H1 (cell line): ENCODE measurements at regions not wholly inside any gene's neighbourhood (a gene's known extent, or its start where the extent isn't known, plus 50 kb on each side); places are given as distances from the start of the nearest gene placed in this dataset.

Experiments used
- CTCF ChIA-PET: fragments of 300-600 bp; sonication (Branson Sonifier 250); formaldehyde crosslinking; loops from one replicate; lab custom pipeline; 2021; ENCODE audit not compliant: partially characterized antibody; lab: Charles Lee
- POLR2A ChIA-PET: fragments of 300-600 bp; sonication (Branson Sonifier 250); formaldehyde crosslinking; loops from one replicate; lab custom pipeline; 2021; ENCODE audit warnings: inconsistent platforms; ENCODE audit not compliant: partially characterized antibody; lab: Charles Lee
- DNase-seq, 2 experiments: peaks; one replicate each; pipeline versions ENCODE4 v3.0.0 to v3.0.0-alpha.2; 2010 to 2022; ENCODE audit warnings: low spot score in 2 of 2, low read depth in 1 of 2, mixed read lengths in 1 of 2
- FAIRE-seq: peaks from 2 replicates; lab custom pipeline; 2011; peaks lifted over from hg19 to GRCh38; lab: Jason Lieb, UNC
- H2AFZ ChIP-seq: 2 replicates; pipeline ENCODE4 v1.8.1; 2012; ENCODE audit warnings: low read length, inconsistent platforms
- H2AK5ac ChIP-seq: 2 replicates; pipeline ENCODE4 v1.6.1; 2013; ENCODE audit warnings: low read depth, low read length
- H2BK120ac ChIP-seq: replicated peaks from 2 replicates; pipeline ENCODE3; 2013; ENCODE audit warnings: low read depth, low read length, inconsistent platforms
- H2BK12ac ChIP-seq: 2 replicates; pipeline ENCODE4 v1.6.1; 2013; ENCODE audit warnings: low read depth, low read length
- H2BK15ac ChIP-seq: 2 replicates; pipeline ENCODE4 v1.6.1; 2013; ENCODE audit warnings: low read length
- H2BK20ac ChIP-seq: 2 replicates; pipeline ENCODE4 v1.6.1; 2013; ENCODE audit warnings: low read length
- H2BK5ac ChIP-seq: 2 replicates; pipeline ENCODE4 v1.6.1; 2013; ENCODE audit warnings: low read depth, low read length
- H3K14ac ChIP-seq: 2 replicates; pipeline ENCODE4 v1.6.1; 2013; ENCODE audit warnings: inconsistent platforms; ENCODE audit not compliant: insufficient read length
- H3K18ac ChIP-seq: 2 replicates; pipeline ENCODE4 v1.6.1; 2013; ENCODE audit warnings: low read length; ENCODE audit errors: extremely low read depth
- H3K23ac ChIP-seq: 2 replicates; pipeline ENCODE4 v1.6.1; 2013; ENCODE audit warnings: inconsistent platforms; ENCODE audit not compliant: insufficient read length
- H3K23me2 ChIP-seq: 2 replicates; pipeline ENCODE4 v1.6.1; 2013; ENCODE audit warnings: low read depth, low read length
- H3K27ac ChIP-seq: 2 replicates; pipeline ENCODE4 v1.6.1; 2011; ENCODE audit warnings: low read depth, low read length, inconsistent platforms
- H3K27me3 ChIP-seq, 4 experiments: replicated peaks in 1 of 4; 1 replicate in 1 of 4; 2 replicates in 3 of 4; pipeline versions ENCODE4 v1.6.1 to v1.8.1; 2011 to 2013; ENCODE audit warnings: low read length in 3 of 4, mild to moderate bottlenecking in 3 of 4, inconsistent platforms in 2 of 4, mixed read lengths in 2 of 4, moderate library complexity in 1 of 4; ENCODE audit not compliant: control insufficient read depth in 3 of 4, insufficient read depth in 3 of 4; ENCODE audit errors: extremely low read depth in 1 of 4
- H3K36me3 ChIP-seq, 4 experiments: 2 replicates each; pipeline versions ENCODE4 v1.6.1 to v1.8.1; 2011 to 2013; ENCODE audit warnings: mild to moderate bottlenecking in 4 of 4, low read length in 3 of 4, moderate library complexity in 2 of 4, control low read depth in 1 of 4, inconsistent platforms in 1 of 4; ENCODE audit not compliant: insufficient read depth in 4 of 4, control insufficient read depth in 2 of 4
- H3K4ac ChIP-seq: replicated peaks from 2 replicates; pipeline ENCODE3; 2013; ENCODE audit warnings: low read length, low read depth, mixed read lengths, inconsistent platforms; ENCODE audit not compliant: insufficient read length
- H3K4me1 ChIP-seq, 4 experiments: replicated peaks in 1 of 4; 1 replicate in 1 of 4; 2 replicates in 3 of 4; pipeline versions ENCODE4 v1.6.1 to v1.8.1; 2011 to 2013; ENCODE audit warnings: low read length in 3 of 4, inconsistent platforms in 2 of 4, mixed read lengths in 1 of 4; ENCODE audit not compliant: insufficient read depth in 4 of 4, control insufficient read depth in 3 of 4
- H3K4me2 ChIP-seq, 2 experiments: 2 replicates each; pipeline versions ENCODE4 v1.6.1 to v1.8.1; 2011 to 2013; ENCODE audit warnings: low read depth in 2 of 2, low read length in 2 of 2, control low read depth in 1 of 2, inconsistent platforms in 1 of 2, mild to moderate bottlenecking in 1 of 2; ENCODE audit not compliant: insufficient read depth in 1 of 2
- H3K4me3 ChIP-seq, 4 experiments: fragments of 200-600, 300-600 bp in 1 of 4; sonication (generic), shearing (Covaris generic), sonication (Bioruptor Twin) in 1 of 4; 2 replicates each; pipeline versions ENCODE4 v1.5.1 to v1.8.1; 2011 to 2016; ENCODE audit warnings: low read length in 4 of 4, low read depth in 3 of 4, control low read depth in 2 of 4, inconsistent platforms in 2 of 4, mild to moderate bottlenecking in 2 of 4, mixed read lengths in 1 of 4, moderate library complexity in 1 of 4; ENCODE audit not compliant: insufficient read depth in 2 of 4; ENCODE audit errors: extremely low read depth in 1 of 4
- H3K56ac ChIP-seq: replicated peaks from 2 replicates; pipeline ENCODE3; 2013; ENCODE audit warnings: low read depth, mild to moderate bottlenecking, mixed read lengths, low read length, inconsistent platforms; ENCODE audit not compliant: insufficient read length
- H3K79me1 ChIP-seq: 2 replicates; pipeline ENCODE4 v1.6.1; 2013; ENCODE audit warnings: low read depth, low read length, control low read depth
- H3K79me2 ChIP-seq, 2 experiments: 2 replicates each; pipeline versions ENCODE4 v1.6.1 to v1.8.1; 2012 to 2013; ENCODE audit warnings: low read length in 2 of 2, mild to moderate bottlenecking in 2 of 2, inconsistent platforms in 1 of 2; ENCODE audit not compliant: insufficient read depth in 2 of 2, control insufficient read depth in 1 of 2
- H3K9ac ChIP-seq, 4 experiments: replicated peaks in 1 of 4; 1 replicate in 1 of 4; 2 replicates in 3 of 4; pipeline versions ENCODE4 v1.6.1 to v1.8.1; 2011 to 2013; ENCODE audit warnings: low read depth in 3 of 4, low read length in 3 of 4, control low read depth in 2 of 4, mild to moderate bottlenecking in 2 of 4, moderate library complexity in 2 of 4, inconsistent platforms in 1 of 4; ENCODE audit errors: extremely low read depth in 1 of 4
- H3K9me3 ChIP-seq, 2 experiments: 2 replicates each; pipeline versions ENCODE4 v1.6.1 to v1.8.1; 2012 to 2013; ENCODE audit warnings: mild to moderate bottlenecking in 2 of 2, moderate library complexity in 2 of 2, control low read depth in 1 of 2, inconsistent platforms in 1 of 2, low read depth in 1 of 2, low read length in 1 of 2, mixed read lengths in 1 of 2; ENCODE audit not compliant: insufficient read depth in 2 of 2
- H4K20me1 ChIP-seq, 2 experiments: replicated peaks in 1 of 2; 2 replicates each; pipeline versions ENCODE3 to v1.8.1; 2011 to 2013; ENCODE audit warnings: inconsistent platforms in 2 of 2, low read length in 2 of 2, mild to moderate bottlenecking in 1 of 2; ENCODE audit not compliant: insufficient read depth in 2 of 2, control insufficient read depth in 1 of 2
- H4K5ac ChIP-seq: 2 replicates; pipeline ENCODE4 v1.6.1; 2013; ENCODE audit warnings: low read length, low read depth, mixed read lengths, inconsistent platforms; ENCODE audit not compliant: insufficient read length
- H4K8ac ChIP-seq: 2 replicates; pipeline ENCODE4 v1.8.0; 2013; ENCODE audit warnings: mild to moderate bottlenecking, moderate library complexity, low read length, inconsistent platforms; ENCODE audit not compliant: insufficient read depth; ENCODE audit errors: extremely low read depth
- H4K91ac ChIP-seq: replicated peaks from 2 replicates; pipeline ENCODE3; 2013; ENCODE audit warnings: low read length, mixed read lengths, inconsistent platforms; ENCODE audit not compliant: insufficient read length
- EP300 ChIP-seq, 2 experiments: IDR thresholded peaks; 1 replicate in 1 of 2; 2 replicates in 1 of 2; pipeline ENCODE4 v1.6.1; 2011 to 2012; ENCODE audit warnings: low read depth in 2 of 2, low read length in 2 of 2, mild to moderate bottlenecking in 2 of 2, borderline replicate concordance in 1 of 2, inconsistent platforms in 1 of 2, moderate library complexity in 1 of 2
- GTF2F1 ChIP-seq: IDR thresholded peaks from 2 replicates; pipeline ENCODE4 v1.6.1; 2012; ENCODE audit warnings: low read depth, low read length, improper control_type of control experiment, borderline replicate concordance
- HDAC2 ChIP-seq, 2 experiments: fragments of 300-600 bp in 1 of 2; sonication (generic) in 1 of 2; IDR thresholded peaks; 2 replicates each; pipeline ENCODE4 v1.6.1; 2011 to 2012; ENCODE audit warnings: low read depth in 2 of 2, low read length in 2 of 2, mild to moderate bottlenecking in 2 of 2, moderate library complexity in 2 of 2, borderline replicate concordance in 1 of 2, inconsistent platforms in 1 of 2
- POLR2A ChIP-seq, 2 experiments: IDR thresholded peaks; 1 replicate in 1 of 2; 2 replicates in 1 of 2; pipeline ENCODE4 v1.6.1; 2011; ENCODE audit warnings: low read depth in 2 of 2, low read length in 2 of 2, mild to moderate bottlenecking in 2 of 2; ENCODE audit errors: control extremely low read depth in 1 of 2
- WGBS, 2 experiments: shearing (Covaris generic) in 1 of 2; methylation state at CpG; one replicate each; pipeline versions ENCODE4 v1.1.6 to v1.1.7; 2013 to 2015; ENCODE audit warnings: low lambda C conversion rate in 2 of 2, mixed read lengths in 2 of 2, inconsistent platforms in 1 of 2, low coverage in 1 of 2, missing lambda C conversion rate in 1 of 2; ENCODE audit not compliant: insufficient replicate concordance in 2 of 2, insufficient coverage in 1 of 2, insufficient read length in 1 of 2; ENCODE audit errors: extremely low coverage in 1 of 2, missing lambda C conversion rate in 1 of 2; 5-methylcytosine and 5-hydroxymethylcytosine counted together
- TF ChIP-seq, protein P1 (sequence below): IDR thresholded peaks from 2 replicates; pipeline ENCODE4 v1.6.1; 2012; ENCODE audit warnings: inconsistent platforms

DNA sequence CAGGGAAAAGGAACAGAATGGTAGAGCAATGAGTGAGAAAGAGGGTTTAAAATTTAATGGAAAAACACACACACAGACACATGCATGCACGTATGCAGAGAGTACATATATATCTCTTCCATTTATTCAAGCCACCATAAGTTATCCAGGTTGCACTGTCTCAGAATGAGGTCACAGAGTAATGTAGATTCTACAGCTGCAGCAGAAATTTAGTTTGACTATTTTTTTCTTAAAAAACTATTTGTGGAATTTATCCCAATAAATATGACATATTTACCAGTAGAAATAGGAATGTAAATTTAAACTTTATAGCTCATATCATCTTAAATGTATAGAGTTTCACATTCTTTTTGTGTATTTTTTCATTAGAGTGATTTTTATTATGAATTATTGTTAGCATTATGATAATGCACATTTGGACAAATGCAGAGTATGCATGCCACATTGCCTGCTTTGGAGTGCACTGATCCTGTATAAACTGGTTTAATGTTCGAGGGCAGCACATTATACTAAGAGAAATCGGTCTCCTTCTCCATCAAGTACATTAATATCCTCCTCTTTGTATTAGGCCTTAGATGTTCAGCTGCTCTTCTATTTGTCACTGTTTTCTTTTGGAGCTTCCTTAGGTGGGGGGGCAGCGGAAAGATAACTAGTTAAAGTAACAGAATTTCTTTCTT lies 216.3 kb upstream of the TARS1 start:
- DNase-seq (no peak), FAIRE-seq (no peak)
- Histone ChIP-seq H4K5ac (no peak overlapping the region), H2BK5ac (no peak overlapping the region), H3K4me1 (no peaks in the 10 kb centered on the region; a peak in 2 of 7 replicates), H3K23me2 (no peaks in the 10 kb centered on the region; the same call in 1 of the 2 replicates), H3K18ac (no peak overlapping the region), H3K36me3 (no peaks in the 10 kb centered on the region), H2BK15ac (no peak overlapping the region), H3K27ac (no peak overlapping the region), H3K4me3 (no peak overlapping the region), H2AK5ac (no peak overlapping the region), H4K91ac (no peak overlapping the region), H3K56ac (no peak overlapping the region), H3K14ac (no peak overlapping the region), H2AFZ (no peak overlapping the region), H3K9me3 (0 out of 4 replicates have a peak, but pooled peaks cover 0 to 2% of the 10 kb centered on the region in 2 experiments), H3K4ac (no peak overlapping the region), H4K8ac (no peak overlapping the region), H3K9ac (no peak overlapping the region), H2BK20ac (no peak overlapping the region), H2BK12ac (no peak overlapping the region), H3K4me2 (no peak overlapping the region), H2BK120ac (no peak overlapping the region), H4K20me1 (no peaks in the 10 kb centered on the region), H3K79me2 (no peaks in the 10 kb centered on the region), H3K23ac (no peak overlapping the region), H3K79me1 (no peaks in the 10 kb centered on the region), H3K27me3 (no peaks in the 10 kb centered on the region)
- TF ChIP-seq GTF2F1 (no peak), HDAC2 (IDR thresholded peaks at IDR 0.05; ENCODE audit: borderline replicate concordance in 1 of 2, low read depth in 2 of 2, low read length in 2 of 2) (no peak), POLR2A (IDR thresholded peaks at IDR 0.05; ENCODE audit: control extremely low read depth in 1 of 2, low read depth in 2 of 2, low read length in 2 of 2) (no peak), EP300 (IDR thresholded peaks at IDR 0.05; ENCODE audit: borderline replicate concordance in 1 of 2, low read depth in 2 of 2, low read length in 2 of 2) (no peak)
- TF ChIP-seq, protein P1, sequence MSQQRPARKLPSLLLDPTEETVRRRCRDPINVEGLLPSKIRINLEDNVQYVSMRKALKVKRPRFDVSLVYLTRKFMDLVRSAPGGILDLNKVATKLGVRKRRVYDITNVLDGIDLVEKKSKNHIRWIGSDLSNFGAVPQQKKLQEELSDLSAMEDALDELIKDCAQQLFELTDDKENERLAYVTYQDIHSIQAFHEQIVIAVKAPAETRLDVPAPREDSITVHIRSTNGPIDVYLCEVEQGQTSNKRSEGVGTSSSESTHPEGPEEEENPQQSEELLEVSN: no peak
- ChIA-PET POLR2A (no interaction called here), CTCF (interaction anchor here (0.7 kb wide), 1 partner anchor 197 kb away, joined by 3 read pairs; no protein-coding TSS in a partner anchor)
- 96% methylated on average over 4 of the region's 4 CpGs; no CpG with 5 or more reads in 1 of the 2 experiments for WGBS, 2 experiments
